GM12874 (cell line): ENCODE measurements at regions not wholly inside any gene's neighbourhood (a gene's known extent, or its start where the extent isn't known, plus 50 kb on each side); places are given as distances from the start of the nearest gene placed in this dataset.

Source experiments
- CTCF ChIP-seq: IDR thresholded peaks from 2 replicates; pipeline ENCODE4 v1.5.1; 2011; ENCODE audit warnings: low read depth, mild to moderate bottlenecking, control low read depth, low read length, moderate library complexity; ENCODE audit not compliant: insufficient read depth

DNA sequence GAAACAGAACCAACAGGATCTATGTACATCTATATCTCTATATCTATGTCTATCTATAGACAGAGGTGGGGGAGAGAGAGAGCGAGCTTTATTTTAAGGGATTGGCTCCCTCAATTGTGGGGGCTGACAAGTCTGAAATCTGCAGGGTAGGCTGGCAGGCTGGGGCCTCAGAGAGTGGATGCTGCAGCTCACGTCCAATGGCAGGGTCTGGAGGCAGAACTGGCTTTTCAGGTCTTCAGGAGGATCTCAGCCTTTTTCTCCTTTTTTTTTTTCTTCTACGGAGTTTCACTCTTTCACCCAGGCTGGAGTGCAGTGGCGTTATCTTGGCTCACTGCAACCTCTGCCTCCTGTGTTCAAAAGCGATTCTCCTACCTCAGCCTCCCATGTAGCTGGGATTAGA is 77.2 kb downstream of the ARL4C start:
- no peak for TF ChIP-seq CTCF

- no peak for TF ChIP-seq CTCF
Measured at GRCh38 chr2:234415706-234416105, 81.2 kb downstream of the ARL4C start.

- TF ChIP-seq CTCF, result no peak
Measured at GRCh38 chr2:234414596-234414995, 82.3 kb downstream of the ARL4C start.

DNA sequence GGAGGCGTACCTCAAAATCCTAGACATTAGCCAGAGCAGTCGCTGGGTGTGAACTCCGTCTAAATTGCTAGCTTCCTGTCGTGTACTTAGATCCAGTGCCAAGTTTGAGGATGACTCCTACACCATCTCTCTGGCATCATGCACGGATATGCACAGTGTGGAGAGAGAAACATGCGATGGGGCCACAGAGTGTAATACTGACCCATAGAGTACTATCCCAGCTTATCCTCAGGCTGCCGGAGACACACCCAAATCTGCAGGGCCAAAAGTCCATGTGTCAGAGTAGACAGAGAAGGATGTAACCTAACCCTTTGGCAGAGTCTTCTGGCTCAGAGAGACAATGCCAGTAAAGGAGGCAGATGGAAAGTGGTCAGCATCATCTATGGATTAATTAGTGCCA is 84.2 kb downstream of the ARL4C start:
- no peak for TF ChIP-seq CTCF

GRCh38 chr2:234411793-234412192 is 85.1 kb downstream of the ARL4C start:
- TF ChIP-seq CTCF, result no peak

- no peak for TF ChIP-seq CTCF
Measured at GRCh38 chr2:234410526-234410925, 86.4 kb downstream of the ARL4C start.

DNA sequence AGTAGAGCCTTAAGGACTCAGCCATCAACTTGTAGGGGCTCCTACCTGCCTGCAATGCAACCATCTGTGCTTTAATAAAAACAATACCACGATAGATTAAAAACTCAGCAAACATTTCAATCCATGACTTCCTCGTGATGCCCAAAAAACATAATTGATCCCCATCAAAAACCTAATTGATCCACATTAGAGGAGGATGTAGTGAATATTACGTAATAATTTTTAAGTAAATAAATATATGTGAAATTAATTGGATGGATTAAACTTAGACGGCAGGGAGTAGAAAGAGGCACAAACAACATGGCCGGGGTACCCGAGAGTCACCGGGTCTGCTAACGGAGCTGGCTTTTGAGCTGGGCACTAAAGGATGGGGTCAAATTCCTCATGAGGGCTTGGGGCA is 87.3 kb downstream of the ARL4C start:
- TF ChIP-seq CTCF, result no peak

GRCh38 chr2:234406085-234406484 is 90.8 kb downstream of the ARL4C start:
- no peak for TF ChIP-seq CTCF
